CD4-positive, alpha-beta T cell (primary cell): ENCODE measurements at regions not wholly inside any gene's neighbourhood (a gene's known extent, or its start where the extent isn't known, plus 50 kb on each side); places are given as distances from the start of the nearest gene placed in this dataset.

Experiments used
- ATAC-seq: fragments of 200-7000 bp; cut with Tn5 transposase; one replicate; pipeline ENCODE4 v1.10.0; 2022; ENCODE audit warnings: mild to moderate bottlenecking; ENCODE audit not compliant: poor library complexity
- CTCF ChIA-PET: fragments of 350-600 bp; sonication (Branson Sonifier 250); formaldehyde crosslinking; loops from one replicate; lab custom pipeline; 2021; ENCODE audit warnings: antibody characterized with exemption, inconsistent platforms; lab: Charles Lee
- POLR2A ChIA-PET: fragments of 350-600 bp; sonication (Branson Sonifier 250); formaldehyde crosslinking; loops from one replicate; lab custom pipeline; 2021; ENCODE audit warnings: antibody characterized with exemption, inconsistent platforms; lab: Charles Lee
- DNase-seq, 14 experiments: peaks; one replicate each; pipeline ENCODE4 v3.0.0-alpha.2; 2013 to 2020; ENCODE audit warnings: mixed read lengths in 2 of 14
- H3K27ac ChIP-seq, 2 donors: one replicate each; pipeline versions ENCODE4 v1.5.1 to v1.7.0; 2013; ENCODE audit warnings: low read length in 2 of 2, low read depth in 1 of 2, mild to moderate bottlenecking in 1 of 2
- H3K27me3 ChIP-seq, 2 experiments: 1 replicate in 1 of 2; 2 replicates in 1 of 2; pipeline versions ENCODE4 v1.6.1 to v1.7.0; 2013; ENCODE audit warnings: low read length in 2 of 2, control low read depth in 1 of 2, mild to moderate bottlenecking in 1 of 2, moderate library complexity in 1 of 2; ENCODE audit not compliant: insufficient read depth in 2 of 2, control insufficient read depth in 1 of 2
- H3K36me3 ChIP-seq: one replicate; pipeline ENCODE4 v1.6.1; 2013; ENCODE audit warnings: low read length, control low read depth; ENCODE audit not compliant: insufficient read depth
- H3K4me1 ChIP-seq: one replicate; pipeline ENCODE4 v1.6.1; 2013; ENCODE audit warnings: low read length, control low read depth; ENCODE audit not compliant: insufficient read depth
- H3K4me3 ChIP-seq: one replicate; pipeline ENCODE4 v1.5.1; 2013; ENCODE audit warnings: mild to moderate bottlenecking, low read length, moderate library complexity
- H3K9me3 ChIP-seq, 2 experiments: 1 replicate in 1 of 2; 2 replicates in 1 of 2; pipeline versions ENCODE4 v1.6.1 to v1.7.0; 2013; ENCODE audit warnings: low read length in 2 of 2, mild to moderate bottlenecking in 2 of 2, control low read depth in 1 of 2, moderate library complexity in 1 of 2; ENCODE audit not compliant: control insufficient read depth in 1 of 2, insufficient read depth in 1 of 2
- H3K27ac Mint-ChIP-seq: one replicate; pipeline ENCODE4 v1.8.0; 2020; ENCODE audit warnings: mixed read lengths
- H3K27me3 Mint-ChIP-seq: one replicate; pipeline ENCODE4 v1.8.0; 2021; ENCODE audit warnings: mixed read lengths
- H3K36me3 Mint-ChIP-seq: one replicate; pipeline ENCODE4 v1.8.0; 2021; ENCODE audit warnings: low read depth, mixed read lengths
- H3K4me1 Mint-ChIP-seq: one replicate; pipeline ENCODE4 v1.8.0; 2021; ENCODE audit warnings: low read depth, mixed read lengths
- H3K4me3 Mint-ChIP-seq: one replicate; pipeline ENCODE4 v1.8.0; 2020; ENCODE audit warnings: mild to moderate bottlenecking, mixed read lengths
- H3K9me3 Mint-ChIP-seq: one replicate; pipeline ENCODE4 v1.8.0; 2020; ENCODE audit warnings: mixed read lengths
- intact Hi-C, 2 experiments: fragments of 100-400 bp; cut with DNase I in 1 of 2; cut with micrococcal nuclease in 1 of 2; formaldehyde crosslinking; loops; one replicate each; pipeline versions ENCODE4 v1.15.1 to v1.9.0; 2023 to 2025; cut with DNase I, micrococcal nuclease
- TF ChIP-seq, protein P1 (sequence below): fragments of 200-600 bp; IDR thresholded peaks from one replicate; pipeline ENCODE4 v1.8.0; 2022; ENCODE audit warnings: antibody characterized with exemption, mild to moderate bottlenecking

DNA sequence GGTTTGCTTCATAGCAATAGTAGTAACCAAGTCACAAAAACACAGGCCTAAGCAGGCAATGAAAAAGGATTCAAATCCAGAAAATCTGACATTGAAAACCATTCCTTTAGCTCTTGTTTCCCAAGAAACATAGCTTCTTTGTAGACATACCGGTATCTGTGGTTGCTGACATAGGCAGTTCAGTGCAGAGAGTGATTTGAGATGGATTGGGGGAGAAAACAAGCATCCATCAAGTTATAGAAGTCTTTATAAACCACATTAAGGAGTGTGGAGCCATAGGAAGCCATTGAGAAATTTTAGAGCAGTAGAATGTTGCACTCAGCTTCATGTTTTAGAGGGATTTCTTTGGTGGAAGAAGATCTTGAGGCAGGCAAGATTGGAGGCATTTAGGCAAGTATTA, 91.2 kb upstream of the MARCKS start:
- no peak overlapping the region for H3K27ac Mint-ChIP-seq
- TF ChIP-seq, protein P1, sequence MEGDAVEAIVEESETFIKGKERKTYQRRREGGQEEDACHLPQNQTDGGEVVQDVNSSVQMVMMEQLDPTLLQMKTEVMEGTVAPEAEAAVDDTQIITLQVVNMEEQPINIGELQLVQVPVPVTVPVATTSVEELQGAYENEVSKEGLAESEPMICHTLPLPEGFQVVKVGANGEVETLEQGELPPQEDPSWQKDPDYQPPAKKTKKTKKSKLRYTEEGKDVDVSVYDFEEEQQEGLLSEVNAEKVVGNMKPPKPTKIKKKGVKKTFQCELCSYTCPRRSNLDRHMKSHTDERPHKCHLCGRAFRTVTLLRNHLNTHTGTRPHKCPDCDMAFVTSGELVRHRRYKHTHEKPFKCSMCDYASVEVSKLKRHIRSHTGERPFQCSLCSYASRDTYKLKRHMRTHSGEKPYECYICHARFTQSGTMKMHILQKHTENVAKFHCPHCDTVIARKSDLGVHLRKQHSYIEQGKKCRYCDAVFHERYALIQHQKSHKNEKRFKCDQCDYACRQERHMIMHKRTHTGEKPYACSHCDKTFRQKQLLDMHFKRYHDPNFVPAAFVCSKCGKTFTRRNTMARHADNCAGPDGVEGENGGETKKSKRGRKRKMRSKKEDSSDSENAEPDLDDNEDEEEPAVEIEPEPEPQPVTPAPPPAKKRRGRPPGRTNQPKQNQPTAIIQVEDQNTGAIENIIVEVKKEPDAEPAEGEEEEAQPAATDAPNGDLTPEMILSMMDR, result no peak
- no peak overlapping the region for H3K27ac ChIP-seq
- H3K9me3 ChIP-seq, result no peaks in the 10 kb centered on the region
- DNase-seq (no peak), ATAC-seq (no peak)
- no peak overlapping the region for H3K4me3 Mint-ChIP-seq
- no peaks in the 10 kb centered on the region for H3K4me1 Mint-ChIP-seq
- intact Hi-C loops, result no loop called here
- ChIA-PET POLR2A (no interaction called here), CTCF (no interaction called here)
- no peak overlapping the region for H3K4me3 ChIP-seq
- H3K27me3 ChIP-seq, result no peaks in the 10 kb centered on the region
- H3K9me3 Mint-ChIP-seq, result no peaks in the 10 kb centered on the region
- H3K27me3 Mint-ChIP-seq, result no peaks in the 10 kb centered on the region
- no peaks in the 10 kb centered on the region for H3K36me3 ChIP-seq
- H3K36me3 Mint-ChIP-seq, result no peaks in the 10 kb centered on the region
- H3K4me1 ChIP-seq, result no peaks in the 10 kb centered on the region

GRCh38 chr6:113767985-113768384, 89.2 kb upstream of the MARCKS start:
- Histone ChIP-seq H3K27ac (no peak overlapping the region), H3K4me3 (no peak overlapping the region), H3K9me3 (no peaks in the 10 kb centered on the region), H3K4me1 (no peaks in the 10 kb centered on the region), H3K27me3 (no peaks in the 10 kb centered on the region), H3K36me3 (no peaks in the 10 kb centered on the region)
- Mint-ChIP-seq H3K9me3 (no peaks in the 10 kb centered on the region), H3K4me1 (no peaks in the 10 kb centered on the region), H3K4me3 (no peak overlapping the region), H3K36me3 (no peaks in the 10 kb centered on the region), H3K27ac (no peak overlapping the region), H3K27me3 (no peaks in the 10 kb centered on the region)
- TF ChIP-seq, protein P1, result no peak
- DNase-seq (no peak), ATAC-seq (no peak)
- intact Hi-C loops, result no loop called here
- CTCF ChIA-PET, result no interaction called here
- POLR2A ChIA-PET, result no interaction called here

DNA sequence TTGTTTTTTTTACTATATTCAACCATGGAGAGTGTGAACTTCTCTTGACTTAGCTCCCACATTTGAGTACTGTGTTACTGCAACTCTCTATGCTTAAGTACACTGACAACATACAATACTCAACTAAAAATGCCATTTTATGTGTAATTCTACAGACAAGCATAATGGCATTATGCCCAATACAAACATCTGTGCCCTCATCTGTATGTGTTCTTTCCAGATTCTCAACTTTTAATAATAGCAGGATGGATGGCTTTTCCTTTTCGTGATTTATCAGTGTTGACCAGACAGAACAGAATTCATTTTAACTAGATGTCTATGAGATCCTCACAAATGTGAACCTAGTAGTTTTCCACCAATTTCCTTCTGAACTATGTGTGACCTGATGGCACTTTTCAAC, 84.2 kb upstream of the MARCKS start:
- TF ChIP-seq, protein P1, result no peak
- Mint-ChIP-seq H3K4me3 (no peak overlapping the region), H3K27ac (no peak overlapping the region)

More for the DNA sequence above, 84.2 kb upstream of the MARCKS start:
- Histone ChIP-seq H3K36me3 (no peaks in the 10 kb centered on the region), H3K27me3 (no peaks in the 10 kb centered on the region), H3K4me1 (no peaks in the 10 kb centered on the region), H3K27ac (no peak overlapping the region), H3K4me3 (no peak overlapping the region), H3K9me3 (no peaks in the 10 kb centered on the region)
- DNase-seq (no peak), ATAC-seq (no peak)
- Mint-ChIP-seq H3K27me3 (no peaks in the 10 kb centered on the region), H3K4me1 (no peaks in the 10 kb centered on the region), H3K9me3 (no peaks in the 10 kb centered on the region), H3K36me3 (no peaks in the 10 kb centered on the region)
- POLR2A ChIA-PET, result no interaction called here
- intact Hi-C loops, result no loop called here
- CTCF ChIA-PET, result no interaction called here
